AG04450 (cell line): ENCODE measurements at regions not wholly inside any gene's neighbourhood (a gene's known extent, or its start where the extent isn't known, plus 50 kb on each side); places are given as distances from the start of the nearest gene placed in this dataset.

Source experiments
- CTCF ChIA-PET: fragments of 300-600, 350-600 bp; formaldehyde crosslinking; extraction: SDS; loops from one replicate; lab custom pipeline; 2022; ENCODE audit warnings: antibody characterized with exemption, inconsistent platforms; lab: Charles Lee
- POLR2A ChIA-PET: fragments of 350-600 bp; formaldehyde crosslinking; extraction: SDS; loops from one replicate; lab custom pipeline; 2021; ENCODE audit warnings: antibody characterized with exemption, inconsistent platforms; lab: Yijun Ruan, JAX
- DNase-seq: peaks from one replicate; pipeline ENCODE4 v3.0.0-alpha.2; 2011; ENCODE audit warnings: low read depth, low spot score
- H3K27ac ChIP-seq: one replicate; pipeline ENCODE4 v1.5.1; 2012; ENCODE audit warnings: low read depth, low read length, control low read depth
- H3K27me3 ChIP-seq: one replicate; pipeline ENCODE4 v1.6.0; 2012; ENCODE audit warnings: low read length; ENCODE audit not compliant: control insufficient read depth, insufficient read depth
- H3K4me3 ChIP-seq: 2 replicates; pipeline ENCODE4 v1.5.1; 2011; ENCODE audit warnings: mild to moderate bottlenecking, low read depth, low read length, control low read depth
- H3K9me3 ChIP-seq: 2 replicates; pipeline ENCODE4 v1.5.1; 2012; ENCODE audit warnings: low read length; ENCODE audit not compliant: control insufficient read depth, insufficient read depth
- CTCF ChIP-seq: IDR thresholded peaks from 2 replicates; pipeline ENCODE4 v1.5.1; 2011; ENCODE audit warnings: low read depth, low read length, control low read depth, inconsistent platforms

GRCh38 chr10:106296750-106297392 lies 867.6 kb downstream of the SORCS1 start:
- Histone ChIP-seq H3K27ac (no peak overlapping the region), H3K27me3 (no peaks in the 10 kb centered on the region), H3K4me3 (no peak overlapping the region), H3K9me3 (peaks cover 2% of the 10 kb centered on the region; the same call in 1 of the 2 replicates)
- ChIA-PET CTCF (no interaction called here), POLR2A (no interaction called here)
- DNase-seq: no peak
- no peak for TF ChIP-seq CTCF

DNA sequence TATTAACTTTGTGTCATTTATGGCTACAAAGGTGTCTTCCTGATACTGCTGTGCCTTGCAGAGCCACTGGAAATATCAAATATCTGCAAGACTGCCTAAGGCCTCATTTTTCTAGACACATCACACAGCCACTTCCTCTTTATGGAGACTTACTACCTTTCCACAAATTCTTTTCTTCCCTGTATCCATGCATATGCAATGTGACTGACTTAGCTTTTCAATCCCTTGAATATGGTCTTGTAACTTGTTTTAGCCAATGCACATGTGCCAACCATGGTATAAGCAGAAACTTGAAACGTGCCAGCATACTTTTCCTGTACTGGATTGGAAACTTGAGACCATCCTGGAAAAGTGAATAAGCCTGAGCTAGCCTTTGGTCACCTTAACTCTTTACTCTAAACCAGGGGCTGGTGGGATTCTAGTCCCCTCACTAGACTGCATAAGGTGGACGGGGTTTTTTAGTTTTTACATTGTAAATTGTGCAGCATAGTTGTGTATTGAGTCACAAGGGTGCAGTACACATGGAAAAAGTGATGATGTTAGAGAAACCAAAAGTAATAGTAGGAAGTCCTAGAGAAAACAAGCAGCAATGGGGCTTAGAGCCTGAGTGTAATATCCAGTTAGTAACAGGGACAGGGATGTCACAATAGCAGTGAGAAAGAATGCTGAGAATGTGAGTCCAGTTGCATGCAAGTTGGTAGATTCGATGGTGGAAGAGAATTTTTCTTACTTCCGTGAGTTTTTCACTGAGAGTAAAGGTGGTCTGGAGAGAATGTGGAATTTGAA lies 879.5 kb downstream of the SORCS1 start:
- Histone ChIP-seq H3K27ac (no peak overlapping the region), H3K4me3 (no peak overlapping the region), H3K27me3 (no peaks in the 10 kb centered on the region), H3K9me3 (no peaks in the 10 kb centered on the region)
- POLR2A ChIA-PET: no interaction called here
- no peak for TF ChIP-seq CTCF
- no peak for DNase-seq
- CTCF ChIA-PET: no interaction called here

GRCh38 chr10:106280896-106281460 lies 883.5 kb downstream of the SORCS1 start:
- no peaks in the 10 kb centered on the region for H3K9me3 ChIP-seq
- TF ChIP-seq CTCF: no peak
- ChIA-PET CTCF (no interaction called here), POLR2A (no interaction called here)
- H3K27me3 ChIP-seq: no peaks in the 10 kb centered on the region
- no peak overlapping the region for H3K27ac ChIP-seq
- H3K4me3 ChIP-seq: no peak overlapping the region
- no peak for DNase-seq

DNA sequence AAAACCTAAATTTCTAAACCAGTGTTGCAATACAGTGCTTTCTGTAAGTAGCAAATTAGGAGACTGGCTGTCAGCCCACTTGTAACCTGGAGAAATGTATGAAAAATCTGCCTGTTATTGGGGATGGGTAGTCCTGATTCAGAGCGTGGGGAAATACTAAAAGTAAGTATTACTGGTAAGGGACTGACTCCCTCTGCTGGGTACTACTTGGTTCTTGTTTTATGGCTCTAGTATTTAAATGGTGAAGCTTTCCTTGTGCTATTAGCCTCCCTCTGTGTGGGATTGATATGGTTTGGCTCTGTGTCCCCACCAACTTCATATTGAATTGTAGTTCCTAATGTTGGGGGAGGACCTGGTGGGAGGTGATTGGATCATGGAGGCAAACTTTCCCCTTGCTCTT lies 886.1 kb downstream of the SORCS1 start:
- Histone ChIP-seq H3K4me3 (no peak overlapping the region), H3K27ac (no peak overlapping the region), H3K27me3 (no peaks in the 10 kb centered on the region), H3K9me3 (no peaks in the 10 kb centered on the region)
- POLR2A ChIA-PET: no interaction called here
- CTCF ChIA-PET: interaction anchor here (0.6 to 1.1 kb wide), 2 partner anchors 89 to 327 kb away, joined by 3 to 7 read pairs; no protein-coding TSS in a partner anchor
- DNase-seq: no peak
- TF ChIP-seq CTCF: no peak

DNA sequence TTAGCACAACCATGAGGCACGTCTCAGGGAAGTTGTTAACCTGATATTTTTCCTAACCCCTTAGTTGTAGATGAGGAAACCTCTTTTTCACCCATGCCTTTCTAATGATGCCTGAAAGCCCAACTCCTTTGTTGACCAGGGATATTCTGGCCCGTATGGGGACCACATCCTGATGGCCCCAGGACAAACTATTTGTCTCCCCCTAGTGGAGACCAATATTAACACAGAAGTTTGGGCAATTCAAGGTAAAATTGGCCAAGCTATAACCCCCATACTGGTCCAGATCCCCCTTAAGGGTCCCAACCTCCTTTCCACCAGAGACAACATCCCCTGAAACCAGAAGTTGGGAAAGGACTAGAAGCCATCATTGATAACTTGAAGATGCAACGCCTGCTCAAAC lies 893.3 kb downstream of the SORCS1 start:
- no peak overlapping the region for H3K27ac ChIP-seq
- H3K4me3 ChIP-seq: no peak overlapping the region
- ChIA-PET POLR2A (no interaction called here), CTCF (no interaction called here)
- peaks cover 9% of the 10 kb centered on the region for H3K9me3 ChIP-seq
- DNase-seq: no peak
- no peak for TF ChIP-seq CTCF
- no peaks in the 10 kb centered on the region for H3K27me3 ChIP-seq
